Esophagus muscularis mucosa (tissue), 4 donors: ENCODE measurements at regions not wholly inside any gene's neighbourhood (a gene's known extent, or its start where the extent isn't known, plus 50 kb on each side); places are given as distances from the start of the nearest gene placed in this dataset.

Experiments used
- DNase-seq: peaks from one replicate; pipeline ENCODE4 v3.0.0-alpha.2; 2017; ENCODE audit errors: extremely low spot score
- H3K27ac ChIP-seq, 4 donors: fragments of 200-600 bp; sonication (generic); replicated peaks in 1 of 4; 1 replicate in 3 of 4; 2 replicates in 1 of 4; pipeline ENCODE4 v1.5.1; 2016 to 2019; ENCODE audit warnings: mild to moderate bottlenecking in 1 of 4
- H3K27me3 ChIP-seq, 4 donors: fragments of 200-600 bp; sonication (generic); one replicate each; pipeline versions ENCODE4 v1.5.1 to v1.6.0; 2016 to 2019
- H3K36me3 ChIP-seq, 4 donors: fragments of 200-600 bp; sonication (generic); one replicate each; pipeline ENCODE4 v1.5.1; 2016 to 2019
- H3K4me1 ChIP-seq, 4 donors: fragments of 200-600 bp; sonication (generic); one replicate each; pipeline ENCODE4 v1.5.1; 2016 to 2019
- H3K4me3 ChIP-seq, 4 donors: fragments of 200-600 bp; sonication (generic); 1 replicate in 2 of 4; 2 replicates in 2 of 4; pipeline ENCODE4 v1.5.1; 2016 to 2019; ENCODE audit warnings: mild to moderate bottlenecking in 4 of 4, moderate library complexity in 1 of 4
- H3K9me3 ChIP-seq, 4 donors: fragments of 200-600 bp; sonication (generic); 1 replicate in 3 of 4; 2 replicates in 1 of 4; pipeline ENCODE4 v1.5.1; 2016 to 2019
- EP300 ChIP-seq: sonication (generic); formaldehyde crosslinking; IDR thresholded peaks from one replicate; pipeline ENCODE4 v1.6.1; 2017; ENCODE audit warnings: antibody characterized with exemption
- POLR2A ChIP-seq: fragments of 450-650 bp; IDR thresholded peaks from one replicate; pipeline ENCODE4 v1.6.1; 2017; ENCODE audit warnings: antibody characterized with exemption, moderate library complexity, mild to moderate bottlenecking, low read depth
- POLR2AphosphoS5 ChIP-seq, 2 donors: sonication (generic); formaldehyde crosslinking; IDR thresholded peaks; one replicate each; pipeline ENCODE4 v1.6.1; 2017; ENCODE audit warnings: antibody characterized with exemption in 2 of 2
- WGBS: methylation state at CpG from one replicate; pipeline ENCODE4 v1.1.5; 2018; 5-methylcytosine and 5-hydroxymethylcytosine counted together
- intact Hi-C: fragments of 100-400 bp; cut with DNase I; formaldehyde crosslinking; loops from one replicate; pipeline ENCODE4 v1.15.1; 2023
- TF ChIP-seq, protein P1 (sequence below), 3 experiments: fragments of 200-600 bp in 2 of 3; fragments of 450-650 bp in 1 of 3; sonication (generic) in 2 of 3; IDR thresholded peaks; one replicate each; pipeline ENCODE4 v1.5.1; 2017 to 2019; ENCODE audit warnings: antibody characterized with exemption in 3 of 3, mild to moderate bottlenecking in 2 of 3, moderate library complexity in 1 of 3

DNA sequence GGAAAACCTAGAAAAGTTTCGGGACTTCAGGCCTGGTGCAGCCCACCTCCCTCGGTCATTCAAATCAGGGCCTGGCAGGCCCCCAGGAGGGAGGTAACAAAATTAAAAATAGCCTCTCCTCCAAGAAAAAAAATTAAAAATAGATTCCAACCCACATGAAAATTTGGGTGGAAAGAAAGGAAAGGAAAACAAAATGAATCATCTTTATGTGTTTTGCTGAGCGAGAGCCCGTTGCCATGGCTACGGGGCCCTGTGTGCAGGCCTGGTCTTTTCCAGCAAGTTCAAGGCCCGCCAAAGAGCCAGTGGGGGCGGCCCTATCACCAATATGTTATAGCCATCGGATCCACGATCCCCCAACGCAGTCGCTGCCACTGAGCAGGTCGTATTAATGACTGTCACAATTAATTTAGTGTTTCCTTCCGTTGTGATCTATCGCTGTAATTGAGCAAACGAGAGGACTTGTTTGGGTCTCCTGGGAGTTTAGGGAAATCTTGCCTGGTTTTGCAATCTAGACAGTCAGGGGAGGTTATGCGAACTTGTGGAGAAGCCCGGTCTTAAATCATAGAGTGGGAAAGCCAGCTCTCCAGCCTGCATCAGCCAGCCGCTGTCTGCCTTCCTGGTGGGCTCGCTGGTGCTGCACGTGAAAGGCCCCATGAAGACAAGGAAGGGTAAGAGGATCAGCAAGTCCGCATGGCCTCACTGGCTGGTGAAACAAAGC is 452.4 kb downstream of the BCOR start:
- no peak for DNase-seq
- Histone ChIP-seq H3K27ac (no peak overlapping the region), H3K9me3 (peaks cover 0 to 3% (median 0%) of the 10 kb centered on the region in 4 donors), H3K36me3 (no peaks in the 10 kb centered on the region), H3K27me3 (no peaks in the 10 kb centered on the region), H3K4me3 (no peak overlapping the region), H3K4me1 (no peaks in the 10 kb centered on the region)
- WGBS = 70% methylated on average over 19 of the region's 21 CpGs
- TF ChIP-seq, protein P1, sequence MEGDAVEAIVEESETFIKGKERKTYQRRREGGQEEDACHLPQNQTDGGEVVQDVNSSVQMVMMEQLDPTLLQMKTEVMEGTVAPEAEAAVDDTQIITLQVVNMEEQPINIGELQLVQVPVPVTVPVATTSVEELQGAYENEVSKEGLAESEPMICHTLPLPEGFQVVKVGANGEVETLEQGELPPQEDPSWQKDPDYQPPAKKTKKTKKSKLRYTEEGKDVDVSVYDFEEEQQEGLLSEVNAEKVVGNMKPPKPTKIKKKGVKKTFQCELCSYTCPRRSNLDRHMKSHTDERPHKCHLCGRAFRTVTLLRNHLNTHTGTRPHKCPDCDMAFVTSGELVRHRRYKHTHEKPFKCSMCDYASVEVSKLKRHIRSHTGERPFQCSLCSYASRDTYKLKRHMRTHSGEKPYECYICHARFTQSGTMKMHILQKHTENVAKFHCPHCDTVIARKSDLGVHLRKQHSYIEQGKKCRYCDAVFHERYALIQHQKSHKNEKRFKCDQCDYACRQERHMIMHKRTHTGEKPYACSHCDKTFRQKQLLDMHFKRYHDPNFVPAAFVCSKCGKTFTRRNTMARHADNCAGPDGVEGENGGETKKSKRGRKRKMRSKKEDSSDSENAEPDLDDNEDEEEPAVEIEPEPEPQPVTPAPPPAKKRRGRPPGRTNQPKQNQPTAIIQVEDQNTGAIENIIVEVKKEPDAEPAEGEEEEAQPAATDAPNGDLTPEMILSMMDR (IDR thresholded peaks at IDR 0.05) = no peak
- TF ChIP-seq EP300 (no peak), POLR2AphosphoS5 (IDR thresholded peaks at IDR 0.05) (peak in 1 of 2 donors; percentile 3), POLR2A (no peak)
- intact Hi-C loops = no loop called here

DNA sequence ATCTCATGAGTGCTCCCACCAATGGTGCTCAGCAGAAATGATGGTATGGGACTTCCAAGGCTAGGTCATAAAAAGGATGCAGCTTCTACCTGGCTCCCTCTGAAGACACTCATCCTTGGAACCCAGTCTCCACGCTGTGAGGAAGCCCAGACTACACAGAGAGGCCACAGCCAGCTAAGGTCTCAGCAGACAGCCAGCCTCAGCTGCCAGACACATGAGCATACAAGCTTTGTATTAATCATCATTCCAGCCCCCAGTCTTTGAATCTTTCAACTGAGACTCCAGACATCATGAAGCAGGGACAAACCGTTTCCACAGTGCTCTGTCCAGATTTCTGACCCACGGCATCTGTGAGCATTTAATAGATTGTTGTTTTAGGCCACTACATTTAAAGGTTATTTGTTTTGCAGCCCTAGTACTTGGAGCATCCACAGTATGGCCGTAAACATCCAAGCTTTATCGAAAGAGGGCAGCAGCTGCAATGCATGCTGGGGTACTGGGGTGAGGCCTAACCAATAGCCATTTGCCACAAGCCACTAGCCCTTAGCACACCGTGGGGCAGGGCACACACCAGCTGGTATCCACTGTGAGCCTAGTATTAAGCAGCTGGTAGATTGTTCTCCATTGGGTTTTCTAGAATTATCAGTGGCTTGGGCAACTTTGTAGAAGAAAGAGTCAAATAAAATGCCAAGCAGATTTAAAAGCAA is 449.1 kb downstream of the BCOR start:
- Histone ChIP-seq H3K27me3 (no peaks in the 10 kb centered on the region), H3K9me3 (peaks cover 0 to 3% (median 0%) of the 10 kb centered on the region in 4 donors), H3K4me3 (no peak overlapping the region), H3K27ac (no peak overlapping the region), H3K36me3 (no peaks in the 10 kb centered on the region), H3K4me1 (no peaks in the 10 kb centered on the region)
- intact Hi-C loops = no loop called here
- TF ChIP-seq EP300 = no peak
- TF ChIP-seq, protein P1 (IDR thresholded peaks at IDR 0.05) = no peak
- no peak for TF ChIP-seq POLR2A
- TF ChIP-seq POLR2AphosphoS5 (IDR thresholded peaks at IDR 0.05) = no peak
- 70% methylated on average over 6 of the region's 6 CpGs for WGBS
- DNase-seq = no peak

DNA sequence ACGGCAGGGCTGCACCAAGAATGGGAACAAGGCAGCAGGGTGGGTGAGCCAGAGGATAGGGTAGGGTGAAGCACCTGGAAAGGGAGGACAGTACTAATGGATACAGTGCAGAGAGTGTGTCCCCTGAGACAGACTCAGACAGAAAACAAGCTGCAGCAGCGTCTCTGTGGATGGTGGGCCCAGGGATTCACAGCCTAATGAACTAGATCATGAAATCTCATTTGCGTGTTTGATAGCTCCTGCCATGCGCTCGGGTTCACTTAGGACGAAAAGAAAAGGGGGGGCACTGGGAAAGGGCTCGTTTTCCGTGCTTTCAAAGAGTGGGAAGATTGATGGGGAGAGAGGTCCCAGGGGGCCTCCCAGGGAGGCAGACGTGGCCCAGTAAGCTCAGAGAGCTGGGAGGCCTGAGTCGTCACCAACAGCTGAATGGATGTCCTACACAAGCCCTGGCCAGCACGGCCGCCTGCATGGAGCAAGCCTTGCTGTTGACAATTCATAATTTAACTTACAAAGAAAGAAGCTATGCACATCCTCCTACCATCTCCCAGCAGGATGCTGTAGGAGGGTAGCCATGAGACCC is 446.9 kb downstream of the BCOR start:
- no peak for DNase-seq
- no peaks in the 10 kb centered on the region for H3K4me1 ChIP-seq
- no peak overlapping the region for H3K27ac ChIP-seq
- H3K4me3 ChIP-seq = no peak overlapping the region
- no peak for TF ChIP-seq EP300
- no peak for TF ChIP-seq POLR2A
- TF ChIP-seq, protein P1 (IDR thresholded peaks at IDR 0.05) = no peak
- TF ChIP-seq POLR2AphosphoS5 (IDR thresholded peaks at IDR 0.05) = no peak
- H3K27me3 ChIP-seq = no peaks in the 10 kb centered on the region
- WGBS = 67% methylated on average over 12 of the region's 12 CpGs
- peaks cover 0 to 3% (median 0%) of the 10 kb centered on the region in 4 donors for H3K9me3 ChIP-seq
- no peaks in the 10 kb centered on the region for H3K36me3 ChIP-seq
- intact Hi-C loops = no loop called here

DNA sequence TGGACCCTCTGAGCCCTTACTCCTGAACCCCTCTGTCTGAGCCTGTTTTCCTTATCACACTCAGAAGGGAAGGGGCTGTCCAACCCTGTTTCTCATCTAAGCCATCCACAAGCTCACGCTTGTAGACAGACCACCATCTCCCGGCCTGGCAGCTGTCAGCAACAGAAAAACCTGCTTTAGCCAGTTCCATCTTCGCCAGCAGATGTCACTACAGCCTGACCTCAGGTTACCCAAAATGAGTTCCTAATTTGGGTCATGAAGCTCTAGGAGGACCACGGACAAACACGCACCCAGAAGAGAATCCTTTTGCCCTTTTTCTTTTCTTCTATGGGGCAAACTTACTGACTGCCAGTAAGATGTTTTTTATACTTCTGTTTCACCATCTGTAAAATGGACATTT is 445.4 kb downstream of the BCOR start:
- Histone ChIP-seq H3K27me3 (no peaks in the 10 kb centered on the region), H3K27ac (no peak overlapping the region), H3K9me3 (peaks cover 0 to 3% (median 0%) of the 10 kb centered on the region in 4 donors), H3K4me3 (no peak overlapping the region), H3K4me1 (no peaks in the 10 kb centered on the region), H3K36me3 (no peaks in the 10 kb centered on the region)
- TF ChIP-seq POLR2AphosphoS5 (IDR thresholded peaks at IDR 0.05) = no peak
- TF ChIP-seq, protein P1 (IDR thresholded peaks at IDR 0.05) = peak in 2 of 3 experiments; percentile 21 to 38
- no peak for DNase-seq
- intact Hi-C loops = no loop called here
- 60% methylated on average over 5 of the region's 5 CpGs for WGBS
